Mucosa of rectum (tissue), 2 donors: ENCODE measurements at regions not wholly inside any gene's neighbourhood (a gene's known extent, or its start where the extent isn't known, plus 50 kb on each side); places are given as distances from the start of the nearest gene placed in this dataset.

Experiments used
- H3K27ac ChIP-seq, 2 donors: one replicate each; pipeline ENCODE4 v1.7.0; 2013; ENCODE audit warnings: inconsistent platforms in 2 of 2, low read depth in 2 of 2, low read length in 2 of 2
- H3K27me3 ChIP-seq, 2 donors: one replicate each; pipeline ENCODE4 v1.7.0; 2013; ENCODE audit warnings: low read length in 2 of 2; ENCODE audit not compliant: control insufficient read depth in 2 of 2, insufficient read depth in 2 of 2
- H3K36me3 ChIP-seq, 2 donors: one replicate each; pipeline ENCODE4 v1.7.0; 2013; ENCODE audit warnings: low read length in 2 of 2; ENCODE audit not compliant: control insufficient read depth in 2 of 2, insufficient read depth in 2 of 2
- H3K4me1 ChIP-seq, 2 donors: one replicate each; pipeline ENCODE4 v1.7.0; 2013; ENCODE audit warnings: low read length in 2 of 2, mild to moderate bottlenecking in 1 of 2; ENCODE audit not compliant: control insufficient read depth in 2 of 2, insufficient read depth in 2 of 2
- H3K4me3 ChIP-seq, 2 donors: one replicate each; pipeline ENCODE4 v1.7.0; 2013; ENCODE audit warnings: low read length in 2 of 2
- H3K9ac ChIP-seq, 2 donors: one replicate each; pipeline ENCODE4 v1.7.0; 2013; ENCODE audit warnings: low read length in 2 of 2, low read depth in 1 of 2, mild to moderate bottlenecking in 1 of 2
- H3K9me3 ChIP-seq, 2 donors: one replicate each; pipeline ENCODE4 v1.7.0; 2013; ENCODE audit warnings: low read length in 2 of 2; ENCODE audit not compliant: control insufficient read depth in 2 of 2
- donor health status: healthy.
- donor health status: Normal muscosa, but diverticular disease.

GRCh38 chr6:40891131-40891530 lies 147.9 kb downstream of the UNC5CL start:
- Histone ChIP-seq H3K9me3 (no peaks in the 10 kb centered on the region), H3K36me3 (no peaks in the 10 kb centered on the region), H3K4me3 (no peak overlapping the region), H3K4me1 (no peaks in the 10 kb centered on the region), H3K9ac (no peak overlapping the region), H3K27ac (no peak overlapping the region), H3K27me3 (no peaks in the 10 kb centered on the region)

GRCh38 chr6:40889137-40889832 lies 149.7 kb downstream of the UNC5CL start:
- Histone ChIP-seq H3K9me3 (no peaks in the 10 kb centered on the region), H3K36me3 (no peaks in the 10 kb centered on the region), H3K4me1 (no peaks in the 10 kb centered on the region), H3K4me3 (no peak overlapping the region), H3K9ac (no peak overlapping the region), H3K27ac (no peak overlapping the region), H3K27me3 (no peaks in the 10 kb centered on the region)

- Histone ChIP-seq H3K9me3 (no peaks in the 10 kb centered on the region), H3K4me3 (no peak overlapping the region), H3K36me3 (no peaks in the 10 kb centered on the region), H3K27ac (no peak overlapping the region), H3K27me3 (no peaks in the 10 kb centered on the region), H3K9ac (no peak overlapping the region), H3K4me1 (no peaks in the 10 kb centered on the region)
These were observed 150.5 kb downstream of the UNC5CL start for GRCh38 chr6:40888456-40888990.

- H3K9me3 ChIP-seq = no peaks in the 10 kb centered on the region
- no peaks in the 10 kb centered on the region for H3K4me1 ChIP-seq
- H3K27ac ChIP-seq = no peak overlapping the region
- H3K36me3 ChIP-seq = no peaks in the 10 kb centered on the region
- H3K9ac ChIP-seq = no peak overlapping the region
- no peak overlapping the region for H3K4me3 ChIP-seq
- no peaks in the 10 kb centered on the region for H3K27me3 ChIP-seq
These were observed 151.2 kb downstream of the UNC5CL start for GRCh38 chr6:40887792-40888340.

- H3K4me1 ChIP-seq = no peaks in the 10 kb centered on the region
- H3K9me3 ChIP-seq = no peaks in the 10 kb centered on the region
- H3K27ac ChIP-seq = no peak overlapping the region
- no peak overlapping the region for H3K9ac ChIP-seq
- no peak overlapping the region for H3K4me3 ChIP-seq
- no peaks in the 10 kb centered on the region for H3K36me3 ChIP-seq
- H3K27me3 ChIP-seq = no peaks in the 10 kb centered on the region
These were observed 151.8 kb downstream of the UNC5CL start for GRCh38 chr6:40887079-40887791.

GRCh38 chr6:40885139-40885774 lies 153.8 kb downstream of the UNC5CL start:
- H3K36me3 ChIP-seq = no peaks in the 10 kb centered on the region
- H3K27ac ChIP-seq = no peak overlapping the region
- no peaks in the 10 kb centered on the region for H3K4me1 ChIP-seq
- H3K4me3 ChIP-seq = no peak overlapping the region
- no peak overlapping the region for H3K9ac ChIP-seq
- no peaks in the 10 kb centered on the region for H3K9me3 ChIP-seq
- H3K27me3 ChIP-seq = no peaks in the 10 kb centered on the region

- H3K27ac ChIP-seq = no peak overlapping the region
- H3K4me3 ChIP-seq = no peak overlapping the region
- H3K4me1 ChIP-seq = no peaks in the 10 kb centered on the region
- no peaks in the 10 kb centered on the region for H3K36me3 ChIP-seq
- peaks cover 0 to 7% of the 10 kb centered on the region in 2 donors for H3K9me3 ChIP-seq
- H3K9ac ChIP-seq = no peak overlapping the region
- H3K27me3 ChIP-seq = no peaks in the 10 kb centered on the region
These were observed 156.6 kb downstream of the UNC5CL start for GRCh38 chr6:40882323-40882997.

- no peak overlapping the region for H3K9ac ChIP-seq
- no peaks in the 10 kb centered on the region for H3K27me3 ChIP-seq
- no peak overlapping the region for H3K27ac ChIP-seq
- H3K9me3 ChIP-seq = peaks cover 0 to 7% of the 10 kb centered on the region in 2 donors
- no peaks in the 10 kb centered on the region for H3K4me1 ChIP-seq
- H3K4me3 ChIP-seq = no peak overlapping the region
- H3K36me3 ChIP-seq = no peaks in the 10 kb centered on the region
These were observed 157.5 kb downstream of the UNC5CL start for GRCh38 chr6:40881501-40881900.

GRCh38 chr6:40880906-40881305 lies 158.1 kb downstream of the UNC5CL start:
- no peaks in the 10 kb centered on the region for H3K4me1 ChIP-seq
- no peaks in the 10 kb centered on the region for H3K36me3 ChIP-seq
- H3K27me3 ChIP-seq = no peaks in the 10 kb centered on the region
- no peak overlapping the region for H3K9ac ChIP-seq
- no peak overlapping the region for H3K27ac ChIP-seq
- peaks cover 0 to 7% of the 10 kb centered on the region in 2 donors for H3K9me3 ChIP-seq
- no peak overlapping the region for H3K4me3 ChIP-seq
